ENCODE measurements at regions not wholly inside any gene's neighbourhood (a gene's known extent, or its start where the extent isn't known, plus 50 kb on each side); places are given as distances from the start of the nearest gene placed in this dataset.

DNA sequence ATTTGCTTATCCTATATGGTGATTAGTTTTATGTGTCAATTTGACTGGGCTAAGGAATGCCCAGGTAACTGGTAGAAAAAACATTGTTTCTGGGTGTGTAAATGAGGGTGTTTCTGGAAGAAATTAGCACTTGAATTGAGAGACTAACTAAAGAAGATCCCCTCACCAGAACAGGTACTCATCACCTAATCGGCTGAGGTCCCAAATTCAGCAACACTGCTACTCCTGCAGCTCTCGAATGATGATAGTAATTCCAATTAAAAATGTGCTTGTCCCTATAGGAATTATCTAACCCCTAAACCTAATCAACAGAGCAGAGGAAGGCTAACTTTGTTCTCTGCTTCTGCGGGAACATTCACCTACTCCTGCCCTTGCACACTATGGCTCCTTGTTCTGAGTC is 464.5 kb upstream of the CHST9 start:
- no peak overlapping the region for H3K4me3 ChIP-seq
- no peak for DNase-seq
- no peaks in the 10 kb centered on the region for H3K27me3 ChIP-seq (replicated peaks in 1 of 7)
- 70 to 92% (median 86%) methylated on average over 3 of the region's 3 CpGs for WGBS, 5 donors
- H3K27ac ChIP-seq, result no peak overlapping the region
- TF ChIP-seq, protein P1, sequence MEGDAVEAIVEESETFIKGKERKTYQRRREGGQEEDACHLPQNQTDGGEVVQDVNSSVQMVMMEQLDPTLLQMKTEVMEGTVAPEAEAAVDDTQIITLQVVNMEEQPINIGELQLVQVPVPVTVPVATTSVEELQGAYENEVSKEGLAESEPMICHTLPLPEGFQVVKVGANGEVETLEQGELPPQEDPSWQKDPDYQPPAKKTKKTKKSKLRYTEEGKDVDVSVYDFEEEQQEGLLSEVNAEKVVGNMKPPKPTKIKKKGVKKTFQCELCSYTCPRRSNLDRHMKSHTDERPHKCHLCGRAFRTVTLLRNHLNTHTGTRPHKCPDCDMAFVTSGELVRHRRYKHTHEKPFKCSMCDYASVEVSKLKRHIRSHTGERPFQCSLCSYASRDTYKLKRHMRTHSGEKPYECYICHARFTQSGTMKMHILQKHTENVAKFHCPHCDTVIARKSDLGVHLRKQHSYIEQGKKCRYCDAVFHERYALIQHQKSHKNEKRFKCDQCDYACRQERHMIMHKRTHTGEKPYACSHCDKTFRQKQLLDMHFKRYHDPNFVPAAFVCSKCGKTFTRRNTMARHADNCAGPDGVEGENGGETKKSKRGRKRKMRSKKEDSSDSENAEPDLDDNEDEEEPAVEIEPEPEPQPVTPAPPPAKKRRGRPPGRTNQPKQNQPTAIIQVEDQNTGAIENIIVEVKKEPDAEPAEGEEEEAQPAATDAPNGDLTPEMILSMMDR (IDR thresholded peaks at IDR 0.05 in 8 of 11, conservative IDR thresholded peaks at IDR 0.05 in 3 of 11), result no peak
- TF ChIP-seq POLR2A (IDR thresholded peaks at IDR 0.05), result no peak
- TF ChIP-seq POLR2AphosphoS5 (IDR thresholded peaks at IDR 0.05), result no peak
- no peaks in the 10 kb centered on the region for H3K4me1 ChIP-seq
- no peaks in the 10 kb centered on the region for H3K9me3 ChIP-seq
- intact Hi-C loops (cut with DNase I; ENCODE audit: low total_unique reads), result no loop called here
- H3K36me3 ChIP-seq, result no peaks in the 10 kb centered on the region

DNA sequence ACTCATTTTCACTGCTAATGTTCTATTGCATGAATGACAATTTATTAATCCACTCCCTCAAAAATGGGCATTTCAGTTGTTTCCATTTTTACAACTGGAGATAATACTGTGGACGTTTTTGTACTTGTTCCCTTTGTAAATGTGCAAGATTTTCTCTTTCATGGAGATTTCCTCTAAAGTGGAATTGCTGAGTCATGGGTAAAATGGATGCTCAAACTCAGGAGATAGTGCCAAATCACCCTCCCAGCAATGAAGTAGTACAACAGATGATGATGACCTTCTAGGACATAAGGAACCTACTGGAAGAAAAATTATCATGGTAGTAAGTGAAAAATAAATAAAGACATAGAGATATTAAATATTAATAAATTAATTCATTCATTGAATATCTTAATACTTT is 460.8 kb upstream of the CHST9 start:
- Histone ChIP-seq H3K27me3 (replicated peaks in 1 of 7) (no peaks in the 10 kb centered on the region), H3K36me3 (no peaks in the 10 kb centered on the region), H3K4me3 (no peak overlapping the region), H3K27ac (no peak overlapping the region), H3K4me1 (no peaks in the 10 kb centered on the region), H3K9me3 (no peaks in the 10 kb centered on the region)
- intact Hi-C loops (cut with DNase I; ENCODE audit: low total_unique reads), result no loop called here
- TF ChIP-seq, protein P1 (IDR thresholded peaks at IDR 0.05 in 8 of 11, conservative IDR thresholded peaks at IDR 0.05 in 3 of 11), result no peak
- TF ChIP-seq POLR2AphosphoS5 (IDR thresholded peaks at IDR 0.05), result no peak
- no peak for TF ChIP-seq POLR2A (IDR thresholded peaks at IDR 0.05)
- DNase-seq, result no peak
- WGBS, 5 donors, result 18 to 38% (median 31%) methylated on average over 1 of the region's 1 CpG

DNA sequence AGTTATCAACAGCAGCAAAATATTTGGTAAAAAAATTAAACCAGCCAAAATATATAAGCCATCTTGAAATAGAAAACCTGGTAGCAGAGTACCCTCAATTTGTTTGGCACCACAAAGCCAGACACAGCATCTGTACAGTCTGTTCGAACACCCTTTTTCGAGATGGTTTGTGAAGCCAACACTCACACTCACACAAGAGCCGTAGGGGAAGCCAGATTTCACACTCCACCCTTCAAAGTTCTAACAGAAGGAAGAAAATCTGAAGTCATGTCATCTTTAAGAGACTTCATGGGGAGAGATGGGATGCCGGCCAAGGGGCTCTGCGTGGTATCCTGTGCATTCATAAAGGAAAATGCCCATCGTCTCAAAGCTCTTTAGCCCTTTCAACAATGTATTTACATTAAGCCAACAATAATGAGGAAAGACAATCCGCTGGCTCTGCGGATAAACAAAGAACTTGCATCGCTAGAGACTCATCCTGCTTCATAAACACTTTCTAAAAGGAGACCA is 451.5 kb upstream of the CHST9 start:
- TF ChIP-seq POLR2AphosphoS5 (IDR thresholded peaks at IDR 0.05), result no peak
- TF ChIP-seq POLR2A (IDR thresholded peaks at IDR 0.05), result no peak
- TF ChIP-seq, protein P1 (IDR thresholded peaks at IDR 0.05 in 8 of 11, conservative IDR thresholded peaks at IDR 0.05 in 3 of 11), result no peak
- Histone ChIP-seq H3K9me3 (peaks cover 0 to 4% (median 0%) of the 10 kb centered on the region in 8 donors), H3K27ac (no peak overlapping the region), H3K4me1 (no peaks in the 10 kb centered on the region), H3K27me3 (replicated peaks in 1 of 7) (no peaks in the 10 kb centered on the region), H3K4me3 (no peak overlapping the region), H3K36me3 (no peaks in the 10 kb centered on the region)
- 81 to 84% (median 81%) methylated on average over 9 of the region's 9 CpGs for WGBS, 5 donors
- intact Hi-C loops (cut with DNase I; ENCODE audit: low total_unique reads), result no loop called here
- DNase-seq, result no peak

DNA sequence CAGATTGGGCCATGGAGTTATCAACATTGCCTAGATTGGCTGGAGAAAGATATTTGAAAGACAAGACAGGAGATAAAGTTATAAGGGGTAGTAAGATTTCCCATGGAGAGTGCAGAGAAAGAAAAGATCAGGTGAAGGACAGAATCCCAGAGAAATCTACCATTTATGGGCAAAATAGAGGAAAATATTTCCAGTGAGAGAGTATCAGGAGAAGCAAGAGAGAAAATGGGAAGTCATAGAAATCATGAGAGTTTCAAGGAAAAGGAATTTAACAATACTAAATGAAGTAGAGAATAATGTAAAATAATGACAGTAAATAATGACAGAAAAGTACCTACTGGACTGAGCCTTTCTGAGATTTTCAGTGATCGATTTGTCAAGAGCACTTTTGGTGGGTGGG is 447.6 kb upstream of the CHST9 start:
- TF ChIP-seq POLR2A (IDR thresholded peaks at IDR 0.05) (no peak), POLR2AphosphoS5 (IDR thresholded peaks at IDR 0.05) (no peak)
- TF ChIP-seq, protein P1 (IDR thresholded peaks at IDR 0.05 in 8 of 11, conservative IDR thresholded peaks at IDR 0.05 in 3 of 11), result no peak

More for the DNA sequence above, 447.6 kb upstream of the CHST9 start:
- 66 to 78% (median 73%) methylated on average over 1 of the region's 1 CpG for WGBS, 5 donors
- no peak for DNase-seq
- intact Hi-C loops (cut with DNase I; ENCODE audit: low total_unique reads), result no loop called here
- Histone ChIP-seq H3K9me3 (no peaks in the 10 kb centered on the region), H3K4me3 (no peak overlapping the region), H3K4me1 (no peaks in the 10 kb centered on the region), H3K27ac (no peak overlapping the region), H3K27me3 (replicated peaks in 1 of 7) (no peaks in the 10 kb centered on the region), H3K36me3 (no peaks in the 10 kb centered on the region)

All from spleen (tissue), 11 donors.